Omental fat pad (tissue), 3 donors: ENCODE measurements at regions not wholly inside any gene's neighbourhood (a gene's known extent, or its start where the extent isn't known, plus 50 kb on each side); places are given as distances from the start of the nearest gene placed in this dataset. TPM values are rescaled to one million over a fixed set of nuclear protein-coding genes. Genes with fewer than 3 reads are reported as not detected.
"Not testable (repeated sequence)": the region's sequence is repeated elsewhere in the genome, so short reads cannot be mapped to it uniquely, and the experiment has no call there.

Experiments
- ATAC-seq: fragments of 150-250 bp; one replicate; pipeline ENCODE4 v1.9.1; 2016; ENCODE audit warnings: mild to moderate bottlenecking, moderate library complexity; ENCODE audit not compliant: low FRiP score
- DNase-seq: peaks from one replicate; pipeline ENCODE4 v3.0.0-alpha.2; 2019; ENCODE audit warnings: low spot score
- CTCF ChIP-seq, 3 donors: fragments of 450-650 bp; IDR thresholded peaks; one replicate each; pipeline ENCODE4 v1.5.1; 2016 to 2017; ENCODE audit warnings: antibody characterized with exemption in 3 of 3, mild to moderate bottlenecking in 3 of 3, moderate library complexity in 2 of 3
- small RNA-seq: library from RNA; depleted of rRNA; stranded (forward); fragments of <200 nt; gene quantifications from one replicate; pipeline ENCODE3, GENCODE V24; 2016

- TF ChIP-seq CTCF (IDR thresholded peaks at IDR 0.05), result no peak
- ATAC-seq (no peak), DNase-seq (no peak)
Observed at GRCh38 chr5:174793076-174793475, 68.7 kb downstream of the MSX2 start.

GRCh38 chr5:174792265-174792664 lies 67.9 kb downstream of the MSX2 start:
- DNase-seq, ATAC-seq: not testable (repeated sequence)

- DNase-seq (no peak), ATAC-seq (no peak)
- TF ChIP-seq CTCF (IDR thresholded peaks at IDR 0.05), result no peak
Observed at GRCh38 chr5:174790906-174791305, 66.5 kb downstream of the MSX2 start.

- TF ChIP-seq CTCF (IDR thresholded peaks at IDR 0.05), result no peak
- no peak for DNase-seq
- no peak for ATAC-seq
Observed at GRCh38 chr5:174789596-174789995, 65.2 kb downstream of the MSX2 start.

- TF ChIP-seq CTCF (IDR thresholded peaks at IDR 0.05), result no peak
- ATAC-seq (no peak), DNase-seq (no peak)
Observed at GRCh38 chr5:174785120-174785680, 60.8 kb downstream of the MSX2 start.

Small RNA genes lying in the stretch of these regions (small RNA-seq; reads per million reads assigned to genes)
- not detected for gene AC008413.1
